Urinary bladder (tissue), 3 donors: ENCODE measurements at regions not wholly inside any gene's neighbourhood (a gene's known extent, or its start where the extent isn't known, plus 50 kb on each side); places are given as distances from the start of the nearest gene placed in this dataset.
"Not testable (repeated sequence)": the region's sequence is repeated elsewhere in the genome, so short reads cannot be mapped to it uniquely, and the experiment has no call there.

Experiments used
- DNase-seq: peaks from one replicate; pipeline ENCODE4 v3.0.0-alpha.2; 2015; ENCODE audit errors: extremely low spot score
- H3K27ac ChIP-seq: one replicate; pipeline ENCODE4 v1.5.1; 2013; ENCODE audit warnings: low read depth, mild to moderate bottlenecking, moderate library complexity
- H3K36me3 ChIP-seq: one replicate; pipeline ENCODE4 v1.6.1; 2013; ENCODE audit warnings: mild to moderate bottlenecking, moderate library complexity; ENCODE audit not compliant: insufficient read depth
- H3K4me1 ChIP-seq: one replicate; pipeline ENCODE4 v1.6.1; 2013; ENCODE audit warnings: mild to moderate bottlenecking, moderate library complexity; ENCODE audit not compliant: insufficient read depth
- H3K4me3 ChIP-seq: one replicate; pipeline ENCODE4 v1.5.1; 2013; ENCODE audit warnings: low read depth, low read length
- WGBS: extraction: QIAGEN DNeasy Blood & Tissue Kit; methylation state at CpG from one replicate; pipeline ENCODE4 v1.1.7; 2013; 5-methylcytosine and 5-hydroxymethylcytosine counted together
- donor health status: healthy with polysubstance abuse.
- donor health status: healthy.

DNA sequence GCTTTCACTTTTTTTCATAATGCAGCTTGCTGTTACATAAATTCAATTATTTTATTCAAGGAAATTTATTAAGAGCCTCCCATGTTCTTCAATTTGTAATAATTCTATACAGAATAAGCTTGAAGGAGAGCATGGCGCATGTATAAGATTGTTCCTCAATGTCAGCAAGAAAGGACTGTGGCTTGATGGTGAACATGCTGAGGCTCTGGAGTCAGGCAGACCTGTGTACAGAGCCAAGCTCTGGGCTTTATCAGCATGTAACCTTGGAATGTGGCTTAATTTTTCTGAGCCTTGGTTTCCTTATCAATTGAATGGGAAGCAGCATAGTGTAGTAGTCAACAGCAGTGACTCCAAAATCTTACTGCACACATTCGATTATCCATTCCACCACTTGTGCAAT is 92.4 kb downstream of the JRKL start:
- no peak for DNase-seq
- Histone ChIP-seq H3K4me3 (no peak overlapping the region), H3K36me3 (no peaks in the 10 kb centered on the region), H3K4me1 (no peaks in the 10 kb centered on the region), H3K27ac (no peak overlapping the region)
- WGBS = 77% methylated on average over 2 of the region's 2 CpGs

- Histone ChIP-seq H3K4me1 (no peaks in the 10 kb centered on the region), H3K4me3 (no peak overlapping the region), H3K27ac (no peak overlapping the region), H3K36me3 (no peaks in the 10 kb centered on the region)
- DNase-seq = no peak
Observed at GRCh38 chr11:96483374-96483955, 93.7 kb downstream of the JRKL start.

DNA sequence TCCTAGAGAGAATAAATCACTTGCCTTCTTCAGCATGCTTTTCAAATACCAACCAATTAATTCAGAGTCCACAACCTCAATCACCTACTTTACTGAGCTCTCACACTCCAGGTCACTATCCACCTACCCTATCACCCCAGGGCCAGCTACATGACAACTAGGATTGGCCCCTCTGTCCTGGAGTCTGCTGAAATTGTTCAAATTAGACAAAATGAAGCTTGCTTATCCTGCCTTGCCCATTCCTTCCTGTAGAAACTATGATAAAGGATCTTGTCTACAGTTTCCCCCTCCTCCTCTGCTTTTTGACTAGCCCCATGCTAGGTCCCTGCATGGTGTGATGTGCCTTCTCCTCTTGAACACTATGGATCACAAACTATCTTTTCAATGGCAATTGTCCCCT is 94.5 kb downstream of the JRKL start:
- no peaks in the 10 kb centered on the region for H3K4me1 ChIP-seq
- no peak overlapping the region for H3K4me3 ChIP-seq
- H3K36me3 ChIP-seq = no peaks in the 10 kb centered on the region
- no peak overlapping the region for H3K27ac ChIP-seq
- DNase-seq = no peak

DNA sequence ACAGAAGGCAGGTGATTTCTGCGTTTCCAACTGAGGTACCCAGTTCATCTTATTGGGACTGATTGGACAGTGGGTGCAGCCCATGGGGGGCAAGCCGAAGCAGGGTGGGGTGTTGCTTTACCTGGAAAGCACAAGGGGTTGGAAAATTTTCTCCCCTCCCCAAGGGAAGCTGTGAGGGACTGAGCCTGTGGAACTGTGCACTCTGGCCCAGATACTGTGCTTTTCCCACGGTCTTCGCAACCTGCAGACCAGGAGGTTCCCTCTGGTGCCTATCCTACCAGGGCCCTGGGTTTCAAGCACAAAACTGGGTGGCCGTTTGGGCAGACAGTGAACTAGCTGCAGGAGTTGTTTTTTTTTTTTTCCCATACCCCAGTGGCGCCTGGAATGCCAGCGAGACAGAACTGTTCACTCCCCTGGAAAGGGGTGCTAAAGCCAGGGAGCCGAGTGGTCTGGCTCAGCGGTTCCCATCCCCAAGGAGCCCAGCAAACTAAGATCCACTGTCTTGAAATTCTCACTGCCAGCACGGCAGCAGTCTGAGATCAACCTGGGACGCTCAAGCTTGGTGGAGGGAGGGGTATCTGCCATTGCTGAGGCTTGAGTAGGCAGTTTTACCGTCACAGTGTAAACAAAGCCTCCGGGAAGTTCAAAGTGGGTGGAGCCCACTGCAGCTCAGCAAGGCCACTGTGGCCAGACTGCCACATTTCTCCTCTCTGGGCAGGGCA is 97.2 kb downstream of the JRKL start:
- Histone ChIP-seq H3K4me1 (no peaks in the 10 kb centered on the region), H3K36me3 (no peaks in the 10 kb centered on the region), H3K4me3 (no peak overlapping the region), H3K27ac (no peak overlapping the region)
- DNase-seq = peak; percentile 39
- 45% methylated on average over 13 of the region's 13 CpGs for WGBS

DNA sequence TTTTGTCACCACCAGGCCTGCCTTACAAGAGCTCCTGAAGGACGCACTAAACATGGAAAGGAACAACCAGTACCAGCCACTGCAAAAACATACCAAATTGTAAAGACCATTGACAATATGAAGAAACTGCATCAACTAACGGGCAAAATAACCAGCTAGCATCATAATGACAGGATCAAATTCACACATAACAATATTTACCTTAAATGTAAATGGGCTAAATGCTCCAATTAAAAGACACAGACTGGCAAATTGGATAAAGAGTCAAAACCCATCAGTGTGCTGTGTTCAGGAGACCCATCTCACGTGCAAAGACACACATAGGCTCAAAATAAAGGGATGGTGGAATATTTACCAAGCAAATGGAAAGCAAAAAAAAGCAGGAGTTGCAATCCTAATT is 99.1 kb downstream of the JRKL start:
- not testable (repeated sequence) for DNase-seq, H3K4me3 ChIP-seq, H3K36me3 ChIP-seq, H3K4me1 ChIP-seq, H3K27ac ChIP-seq
- 91% methylated on average over 3 of the region's 3 CpGs for WGBS

DNA sequence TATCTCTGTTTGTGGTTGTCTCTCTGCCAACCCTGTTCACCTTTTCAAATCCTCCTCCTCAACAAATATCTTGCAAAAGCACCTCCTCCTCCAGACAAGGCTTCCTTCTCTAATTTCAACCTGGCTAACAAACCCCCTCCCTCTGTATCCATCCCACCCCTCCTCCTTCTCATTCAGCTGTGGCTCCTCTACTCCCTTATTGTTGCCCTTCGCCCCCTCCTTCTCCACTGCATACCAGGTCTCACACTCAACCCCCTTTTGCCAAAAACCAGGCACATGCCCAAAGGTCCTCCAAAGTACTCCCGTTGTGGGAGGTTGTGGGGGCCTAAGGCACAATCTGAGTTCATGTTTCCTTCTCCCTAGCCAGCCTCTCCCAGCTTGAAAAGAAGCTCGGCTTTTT is 110.6 kb downstream of the JRKL start:
- Histone ChIP-seq H3K4me3 (no peak overlapping the region), H3K4me1 (no peaks in the 10 kb centered on the region), H3K36me3 (no peaks in the 10 kb centered on the region), H3K27ac (no peak overlapping the region)
- WGBS = 84% methylated on average over 3 of the region's 3 CpGs
- no peak for DNase-seq

DNA sequence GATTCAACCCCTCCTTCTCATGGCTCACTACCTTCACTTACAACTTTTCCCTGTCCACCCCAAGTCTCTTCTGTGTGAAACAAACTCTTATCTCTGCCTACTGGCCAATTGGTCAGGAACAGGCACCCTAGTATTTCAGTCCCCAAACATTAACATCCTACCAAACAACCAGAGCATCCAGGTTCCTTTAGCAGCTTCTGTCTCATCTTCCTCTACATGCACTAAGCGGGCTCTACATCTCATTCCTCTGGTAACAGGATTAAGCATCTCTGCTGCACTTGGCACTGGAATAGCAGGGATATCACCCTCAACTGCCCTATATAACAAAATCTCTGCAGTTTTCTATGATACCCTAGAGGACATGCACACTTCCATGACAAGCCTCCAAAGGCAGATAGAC is 116.2 kb downstream of the JRKL start:
- 96% methylated on average over 1 of the region's 1 CpG for WGBS
- no peak for DNase-seq

GRCh38 chr11:96506953-96507354 is 117.1 kb downstream of the JRKL start:
- Histone ChIP-seq H3K27ac (no peak overlapping the region), H3K4me1 (no peaks in the 10 kb centered on the region), H3K4me3 (no peak overlapping the region), H3K36me3 (no peaks in the 10 kb centered on the region)
- DNase-seq = no peak
- WGBS = 68% methylated on average over 8 of the region's 8 CpGs

More for the DNA sequence above, 116.2 kb downstream of the JRKL start:
- no peaks in the 10 kb centered on the region for H3K36me3 ChIP-seq
- no peak overlapping the region for H3K27ac ChIP-seq
- no peak overlapping the region for H3K4me3 ChIP-seq
- no peaks in the 10 kb centered on the region for H3K4me1 ChIP-seq

- Histone ChIP-seq H3K4me3 (no peak overlapping the region), H3K4me1 (no peaks in the 10 kb centered on the region), H3K27ac (no peak overlapping the region), H3K36me3 (no peaks in the 10 kb centered on the region)
- DNase-seq = no peak
- WGBS = 76% methylated on average over 2 of the region's 2 CpGs
Observed at GRCh38 chr11:96508861-96509260, 119.0 kb downstream of the JRKL start.

DNA sequence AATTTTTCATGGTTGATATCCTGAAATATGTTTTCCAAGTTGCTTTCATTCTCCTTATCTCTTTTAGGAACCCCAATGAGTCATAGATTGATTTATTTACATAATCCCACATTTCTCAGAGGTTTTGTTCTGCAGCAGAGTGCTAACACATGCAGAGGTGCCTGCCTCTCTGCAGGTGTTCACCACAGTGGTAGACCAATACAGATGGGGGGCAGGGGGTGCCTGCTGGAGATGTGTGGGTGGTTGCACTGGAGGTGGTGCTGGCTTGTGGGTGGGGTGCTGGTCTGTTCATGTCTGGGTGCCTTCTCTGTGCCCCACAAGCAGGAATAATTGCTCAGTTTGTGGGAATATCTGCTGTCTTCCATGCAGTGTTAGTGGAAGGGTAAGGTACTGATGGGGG is 131.1 kb downstream of the JRKL start:
- Histone ChIP-seq H3K36me3 (no peaks in the 10 kb centered on the region), H3K4me1 (no peaks in the 10 kb centered on the region), H3K4me3 (no peak overlapping the region), H3K27ac (no peak overlapping the region)
- DNase-seq = no peak

GRCh38 chr11:96523656-96524055 is 133.8 kb downstream of the JRKL start:
- DNase-seq = no peak
- H3K27ac ChIP-seq = no peak overlapping the region
- 52% methylated on average over 2 of the region's 2 CpGs for WGBS
- no peaks in the 10 kb centered on the region for H3K36me3 ChIP-seq
- no peaks in the 10 kb centered on the region for H3K4me1 ChIP-seq
- no peak overlapping the region for H3K4me3 ChIP-seq

DNA sequence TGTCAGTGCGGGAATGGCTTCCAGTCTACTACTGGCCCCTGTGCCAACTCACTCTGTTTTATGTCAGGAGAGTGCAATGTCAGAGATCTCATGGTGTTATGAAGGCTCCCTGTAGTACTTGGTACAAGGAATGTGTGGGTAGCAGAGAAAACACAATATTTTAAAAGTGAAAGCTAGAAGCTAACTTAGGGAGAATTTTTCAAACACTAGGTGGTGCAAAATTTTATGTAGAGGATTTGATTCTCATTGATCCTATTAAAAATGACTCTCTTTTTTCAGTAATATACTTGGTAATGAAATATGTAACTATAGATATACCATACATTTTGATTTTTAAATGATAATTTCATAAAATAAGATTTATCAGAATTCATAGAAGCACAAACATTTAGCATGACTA is 134.7 kb downstream of the JRKL start:
- Histone ChIP-seq H3K4me1 (no peaks in the 10 kb centered on the region), H3K4me3 (no peak overlapping the region), H3K36me3 (no peaks in the 10 kb centered on the region), H3K27ac (no peak overlapping the region)
- no peak for DNase-seq
- 73% methylated on average over 1 of the region's 1 CpG for WGBS

DNA sequence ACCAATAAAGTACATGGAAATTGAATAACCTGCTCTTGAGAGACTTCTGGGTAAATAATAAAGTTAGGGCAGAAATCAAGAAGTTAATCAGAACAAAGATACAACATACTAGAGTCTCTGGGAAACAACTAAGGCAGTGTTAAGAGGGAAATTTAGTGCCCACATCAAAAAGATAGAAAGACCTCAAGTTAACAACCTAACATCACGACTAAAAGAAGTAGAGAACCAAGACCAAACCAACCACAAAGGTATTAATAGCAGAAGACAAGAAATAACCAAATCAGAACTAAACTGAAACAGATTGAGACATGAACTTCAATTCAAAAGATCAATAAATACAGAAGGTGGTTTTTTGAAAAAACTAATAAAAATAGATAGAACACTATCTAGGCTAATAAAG is 140.7 kb downstream of the JRKL start:
- Histone ChIP-seq H3K4me3 (no peak overlapping the region), H3K4me1 (no peaks in the 10 kb centered on the region), H3K27ac (no peak overlapping the region), H3K36me3 (no peaks in the 10 kb centered on the region)
- no peak for DNase-seq
- 49% methylated on average over 1 of the region's 1 CpG for WGBS

- no peak for DNase-seq
- no peaks in the 10 kb centered on the region for H3K4me1 ChIP-seq
- 82% methylated on average over 4 of the region's 4 CpGs for WGBS
- no peak overlapping the region for H3K4me3 ChIP-seq
- no peaks in the 10 kb centered on the region for H3K36me3 ChIP-seq
- H3K27ac ChIP-seq = no peak overlapping the region
Observed at GRCh38 chr11:96538104-96538503, 148.3 kb downstream of the JRKL start.

- DNase-seq = no peak
- Histone ChIP-seq H3K36me3 (peaks cover 1% of the 10 kb centered on the region), H3K27ac (no peak overlapping the region), H3K4me1 (no peaks in the 10 kb centered on the region), H3K4me3 (no peak overlapping the region)
Observed at GRCh38 chr11:96538622-96539021, 148.8 kb downstream of the JRKL start.
